K562 (cell line): ENCODE measurements at regions not wholly inside any gene's neighbourhood (a gene's known extent, or its start where the extent isn't known, plus 50 kb on each side); places are given as distances from the start of the nearest gene placed in this dataset.

Source experiments
- ARID2 ChIP-seq: fragments of 450-650 bp; IDR thresholded peaks from 2 replicates; pipeline ENCODE4 v1.6.1; 2017; ENCODE audit warnings: antibody characterized with exemption, mild to moderate bottlenecking
- ATF2 ChIP-seq: sonication (generic); formaldehyde crosslinking; IDR thresholded peaks from 2 replicates; pipeline ENCODE4 v1.8.1; 2022; ENCODE audit warnings: missing genetic modification reagents
- DDX20 ChIP-seq: fragments of 450-650 bp; IDR thresholded peaks from 2 replicates; pipeline ENCODE4 v1.6.1; 2016; ENCODE audit warnings: missing genetic modification characterization, low read depth, mild to moderate bottlenecking, missing compliant biosample characterization, moderate library complexity
- GMEB1 ChIP-seq: fragments of 250-450 bp; sonication (Bioruptor Pico); IDR thresholded peaks from 2 replicates; pipeline ENCODE4 v1.4.0; 2020; ENCODE audit warnings: mild to moderate bottlenecking
- HSF4 ChIP-seq: fragments of 250-450 bp; sonication (Bioruptor Pico); IDR thresholded peaks from 2 replicates; pipeline ENCODE4 v2.1.2; 2022; ENCODE audit warnings: mild to moderate bottlenecking, moderate library complexity, borderline replicate concordance
- KDM1A ChIP-seq, 2 experiments: fragments of 450-650 bp; IDR thresholded peaks; 2 replicates each; pipeline ENCODE4 v1.6.1; 2016; ENCODE audit warnings: mild to moderate bottlenecking in 2 of 2
- MCM2 ChIP-seq: fragments of 450-650 bp; IDR thresholded peaks from 2 replicates; pipeline ENCODE4 v1.6.1; 2017; ENCODE audit warnings: low read depth, mild to moderate bottlenecking
- MYBL2 ChIP-seq, 2 experiments: fragments of 450-650 bp in 1 of 2; sonication (generic) in 1 of 2; formaldehyde crosslinking in 1 of 2; IDR thresholded peaks; 2 replicates each; pipeline versions ENCODE4 v1.6.1 to v1.8.1; 2017 to 2022; ENCODE audit warnings: borderline replicate concordance in 1 of 2, inconsistent platforms in 1 of 2, low read depth in 1 of 2, mild to moderate bottlenecking in 1 of 2, missing genetic modification reagents in 1 of 2, moderate library complexity in 1 of 2
- NFATC3 ChIP-seq: fragments of 450-650 bp; IDR thresholded peaks from 2 replicates; pipeline ENCODE4 v1.6.1; 2017; ENCODE audit warnings: mild to moderate bottlenecking
- POLR2AphosphoS5 ChIP-seq: IDR thresholded peaks from 2 replicates; pipeline ENCODE4 v1.6.1; 2011; ENCODE audit warnings: mild to moderate bottlenecking, low read depth, low read length, moderate library complexity; ENCODE audit not compliant: control insufficient read depth, insufficient read depth
- RNF2 ChIP-seq: sonication (generic); IDR thresholded peaks from 2 replicates; pipeline ENCODE4 v1.6.1; 2016
- SAFB ChIP-seq: fragments of 200-400 bp; formaldehyde crosslinking; IDR thresholded peaks from 2 replicates; pipeline ENCODE4 v1.6.1; 2017; ENCODE audit warnings: low read depth, low read length, borderline replicate concordance
- SOX6 ChIP-seq: fragments of 450-650 bp; IDR thresholded peaks from 2 replicates; pipeline ENCODE4 v1.6.1; 2014; ENCODE audit warnings: mild to moderate bottlenecking
- SRSF1 ChIP-seq: fragments of 200-400 bp; formaldehyde crosslinking; IDR thresholded peaks from 2 replicates; pipeline ENCODE4 v1.6.1; 2017; ENCODE audit warnings: mild to moderate bottlenecking, low read depth, low read length, moderate library complexity
- SRSF7 ChIP-seq: fragments of 200-400 bp; formaldehyde crosslinking; optimal IDR thresholded peaks from 2 replicates; pipeline ENCODE3; 2017; ENCODE audit warnings: mild to moderate bottlenecking, low read depth, low read length
- TAL1 ChIP-seq: fragments of 450-650 bp; IDR thresholded peaks from 2 replicates; pipeline ENCODE4 v1.6.1; 2016; ENCODE audit warnings: mild to moderate bottlenecking
- TGIF2 ChIP-seq: sonication (generic); formaldehyde crosslinking; IDR thresholded peaks from 2 replicates; pipeline ENCODE4 v1.8.1; 2022; ENCODE audit warnings: mild to moderate bottlenecking, missing genetic modification reagents, moderate library complexity
- ZC3H4 ChIP-seq: sonication (generic); formaldehyde crosslinking; IDR thresholded peaks from 2 replicates; pipeline ENCODE4 v1.9.0; 2021; ENCODE audit warnings: missing genetic modification reagents, borderline replicate concordance
- ZNF253 ChIP-seq: fragments of 250-450 bp; sonication (Bioruptor Pico); conservative IDR thresholded peaks from 2 replicates; pipeline ENCODE4 v1.6.1; 2021; ENCODE audit warnings: mild to moderate bottlenecking
- ZNF77 ChIP-seq: fragments of 250-450 bp; sonication (Bioruptor Pico); IDR thresholded peaks from 2 replicates; pipeline ENCODE4 v1.5.0; 2020
- TF ChIP-seq, protein P1 (sequence below): fragments of 450-650 bp; IDR thresholded peaks from 2 replicates; pipeline ENCODE4 v1.6.1; 2017; ENCODE audit warnings: antibody characterized with exemption, mild to moderate bottlenecking
- TF ChIP-seq, protein P2 (sequence below): fragments of 250-450 bp; sonication (Bioruptor Pico); IDR thresholded peaks from 2 replicates; pipeline ENCODE4 v1.5.1; 2021; ENCODE audit warnings: mild to moderate bottlenecking

- no peak for TF ChIP-seq SAFB
- peak; percentile 58; the same call in 1 of the 2 replicates for TF ChIP-seq RNF2
- TF ChIP-seq ZC3H4 (CRISPR knock-in tag), result no peak
- peak; percentile 79 for TF ChIP-seq POLR2AphosphoS5
- TF ChIP-seq ARID2, result no peak
- no peak for TF ChIP-seq SRSF1
- peak; percentile 90 for TF ChIP-seq SOX6
- TF ChIP-seq SRSF7, result no peak
- TF ChIP-seq MCM2, result no peak
- peak; percentile 85 for TF ChIP-seq TAL1
- TF ChIP-seq HSF4 (CRISPR knock-in tag), result peak; percentile 85; the same call in 1 of the 2 replicates
- no peak for TF ChIP-seq ZNF77
- peak; percentile 74; the same call in 1 of the 2 replicates for TF ChIP-seq MYBL2 (IDR thresholded peaks at IDR 0.05; ENCODE audit: low read depth)
- no peak for TF ChIP-seq MYBL2 (CRISPR knock-in tag; IDR thresholded peaks at IDR 0.05; ENCODE audit: borderline replicate concordance)
- no peak for TF ChIP-seq ZNF253
- TF ChIP-seq KDM1A (IDR thresholded peaks at IDR 0.05), result peak; percentile 57 to 62; a peak in 2 of 4 replicates
- no peak for TF ChIP-seq ATF2 (CRISPR knock-in tag)
- TF ChIP-seq, protein P1, sequence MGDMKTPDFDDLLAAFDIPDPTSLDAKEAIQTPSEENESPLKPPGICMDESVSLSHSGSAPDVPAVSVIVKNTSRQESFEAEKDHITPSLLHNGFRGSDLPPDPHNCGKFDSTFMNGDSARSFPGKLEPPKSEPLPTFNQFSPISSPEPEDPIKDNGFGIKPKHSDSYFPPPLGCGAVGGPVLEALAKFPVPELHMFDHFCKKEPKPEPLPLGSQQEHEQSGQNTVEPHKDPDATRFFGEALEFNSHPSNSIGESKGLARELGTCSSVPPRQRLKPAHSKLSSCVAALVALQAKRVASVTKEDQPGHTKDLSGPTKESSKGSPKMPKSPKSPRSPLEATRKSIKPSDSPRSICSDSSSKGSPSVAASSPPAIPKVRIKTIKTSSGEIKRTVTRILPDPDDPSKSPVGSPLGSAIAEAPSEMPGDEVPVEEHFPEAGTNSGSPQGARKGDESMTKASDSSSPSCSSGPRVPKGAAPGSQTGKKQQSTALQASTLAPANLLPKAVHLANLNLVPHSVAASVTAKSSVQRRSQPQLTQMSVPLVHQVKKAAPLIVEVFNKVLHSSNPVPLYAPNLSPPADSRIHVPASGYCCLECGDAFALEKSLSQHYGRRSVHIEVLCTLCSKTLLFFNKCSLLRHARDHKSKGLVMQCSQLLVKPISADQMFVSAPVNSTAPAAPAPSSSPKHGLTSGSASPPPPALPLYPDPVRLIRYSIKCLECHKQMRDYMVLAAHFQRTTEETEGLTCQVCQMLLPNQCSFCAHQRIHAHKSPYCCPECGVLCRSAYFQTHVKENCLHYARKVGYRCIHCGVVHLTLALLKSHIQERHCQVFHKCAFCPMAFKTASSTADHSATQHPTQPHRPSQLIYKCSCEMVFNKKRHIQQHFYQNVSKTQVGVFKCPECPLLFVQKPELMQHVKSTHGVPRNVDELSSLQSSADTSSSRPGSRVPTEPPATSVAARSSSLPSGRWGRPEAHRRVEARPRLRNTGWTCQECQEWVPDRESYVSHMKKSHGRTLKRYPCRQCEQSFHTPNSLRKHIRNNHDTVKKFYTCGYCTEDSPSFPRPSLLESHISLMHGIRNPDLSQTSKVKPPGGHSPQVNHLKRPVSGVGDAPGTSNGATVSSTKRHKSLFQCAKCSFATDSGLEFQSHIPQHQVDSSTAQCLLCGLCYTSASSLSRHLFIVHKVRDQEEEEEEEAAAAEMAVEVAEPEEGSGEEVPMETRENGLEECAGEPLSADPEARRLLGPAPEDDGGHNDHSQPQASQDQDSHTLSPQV, result peak; percentile 98
- 0 out of 2 replicates have a peak, but pooled peaks have one; percentile 23 for TF ChIP-seq DDX20 (tag)
- peak; percentile 74; the same call in 1 of the 2 replicates for TF ChIP-seq NFATC3
- no peak for TF ChIP-seq GMEB1
- no peak for TF ChIP-seq TGIF2 (CRISPR knock-in tag)
- TF ChIP-seq, protein P2, sequence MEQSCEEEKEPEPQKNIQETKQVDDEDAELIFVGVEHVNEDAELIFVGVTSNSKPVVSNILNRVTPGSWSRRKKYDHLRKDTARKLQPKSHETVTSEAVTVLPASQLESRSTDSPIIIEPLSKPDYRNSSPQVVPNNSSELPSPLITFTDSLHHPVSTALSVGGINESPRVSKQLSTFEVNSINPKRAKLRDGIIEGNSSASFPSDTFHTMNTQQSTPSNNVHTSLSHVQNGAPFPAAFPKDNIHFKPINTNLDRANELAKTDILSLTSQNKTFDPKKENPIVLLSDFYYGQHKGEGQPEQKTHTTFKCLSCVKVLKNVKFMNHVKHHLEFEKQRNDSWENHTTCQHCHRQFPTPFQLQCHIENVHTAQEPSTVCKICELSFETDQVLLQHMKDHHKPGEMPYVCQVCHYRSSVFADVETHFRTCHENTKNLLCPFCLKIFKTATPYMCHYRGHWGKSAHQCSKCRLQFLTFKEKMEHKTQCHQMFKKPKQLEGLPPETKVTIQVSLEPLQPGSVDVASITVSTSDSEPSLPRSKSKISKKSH (CRISPR knock-in tag), result no peak
Measured at GRCh38 chr20:55103188-55103587, 627.8 kb downstream of the DOK5 start (continued).
